Tibial nerve (tissue), 4 donors: ENCODE measurements at regions not wholly inside any gene's neighbourhood (a gene's known extent, or its start where the extent isn't known, plus 50 kb on each side); places are given as distances from the start of the nearest gene placed in this dataset.

Experiments
- EP300 ChIP-seq, 2 donors: sonication (generic); formaldehyde crosslinking; IDR thresholded peaks; one replicate each; pipeline ENCODE4 v1.6.1; 2017; ENCODE audit warnings: antibody characterized with exemption in 2 of 2, mild to moderate bottlenecking in 1 of 2
- POLR2A ChIP-seq, 2 donors: fragments of 450-650 bp; IDR thresholded peaks; one replicate each; pipeline ENCODE4 v1.6.1; 2017; ENCODE audit warnings: antibody characterized with exemption in 2 of 2, mild to moderate bottlenecking in 2 of 2, moderate library complexity in 2 of 2
- TF ChIP-seq, protein P1 (sequence below), 5 experiments: fragments of 200-600 bp in 3 of 5; fragments of 450-650 bp in 2 of 5; sonication (generic) in 3 of 5; IDR thresholded peaks; one replicate each; pipeline ENCODE4 v1.5.1; 2016 to 2019; ENCODE audit warnings: antibody characterized with exemption in 5 of 5, mild to moderate bottlenecking in 3 of 5, moderate library complexity in 2 of 5

DNA sequence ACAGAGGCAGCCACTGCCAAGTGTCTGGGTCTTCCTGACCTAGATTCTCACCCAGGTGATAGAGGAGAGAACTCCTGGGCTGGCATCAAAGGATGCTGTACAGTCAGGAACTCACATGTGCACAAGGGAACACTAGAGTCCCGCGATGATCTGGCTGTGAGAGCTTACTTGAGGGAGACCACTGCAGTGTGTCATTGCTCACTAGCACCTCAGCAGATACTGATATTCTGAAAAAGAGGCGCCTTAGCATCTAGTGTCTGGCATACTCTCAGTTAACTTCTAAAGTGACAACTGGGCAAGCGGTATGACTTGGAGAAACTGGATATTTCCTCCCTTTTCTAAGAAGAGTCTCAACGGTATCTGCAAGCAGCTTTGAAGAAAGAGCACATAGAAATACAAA lies 189.9 kb downstream of the CMPK2 start:
- TF ChIP-seq POLR2A (IDR thresholded peaks at IDR 0.05) (no peak), EP300 (IDR thresholded peaks at IDR 0.05) (no peak)
- TF ChIP-seq, protein P1, sequence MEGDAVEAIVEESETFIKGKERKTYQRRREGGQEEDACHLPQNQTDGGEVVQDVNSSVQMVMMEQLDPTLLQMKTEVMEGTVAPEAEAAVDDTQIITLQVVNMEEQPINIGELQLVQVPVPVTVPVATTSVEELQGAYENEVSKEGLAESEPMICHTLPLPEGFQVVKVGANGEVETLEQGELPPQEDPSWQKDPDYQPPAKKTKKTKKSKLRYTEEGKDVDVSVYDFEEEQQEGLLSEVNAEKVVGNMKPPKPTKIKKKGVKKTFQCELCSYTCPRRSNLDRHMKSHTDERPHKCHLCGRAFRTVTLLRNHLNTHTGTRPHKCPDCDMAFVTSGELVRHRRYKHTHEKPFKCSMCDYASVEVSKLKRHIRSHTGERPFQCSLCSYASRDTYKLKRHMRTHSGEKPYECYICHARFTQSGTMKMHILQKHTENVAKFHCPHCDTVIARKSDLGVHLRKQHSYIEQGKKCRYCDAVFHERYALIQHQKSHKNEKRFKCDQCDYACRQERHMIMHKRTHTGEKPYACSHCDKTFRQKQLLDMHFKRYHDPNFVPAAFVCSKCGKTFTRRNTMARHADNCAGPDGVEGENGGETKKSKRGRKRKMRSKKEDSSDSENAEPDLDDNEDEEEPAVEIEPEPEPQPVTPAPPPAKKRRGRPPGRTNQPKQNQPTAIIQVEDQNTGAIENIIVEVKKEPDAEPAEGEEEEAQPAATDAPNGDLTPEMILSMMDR (IDR thresholded peaks at IDR 0.05) = no peak
